ENCODE measurements at regions not wholly inside any gene's neighbourhood (a gene's known extent, or its start where the extent isn't known, plus 50 kb on each side); places are given as distances from the start of the nearest gene placed in this dataset.

- no peaks in the 10 kb centered on the region for H3K9me3 ChIP-seq (ENCODE audit: low read length)
Observed at GRCh38 chr3:54036543-54036942, 85.8 kb upstream of the CACNA2D3 start.

GRCh38 chr3:54034971-54035370 lies 87.4 kb upstream of the CACNA2D3 start:
- peaks cover 0 to 2% (median 0%) of the 10 kb centered on the region in 5 donors for H3K9me3 Mint-ChIP-seq
- Histone ChIP-seq H3K4me1 (ENCODE audit: insufficient read depth, low read length) (no peaks in the 10 kb centered on the region), H3K27ac (ENCODE audit: low read depth, low read length) (no peak overlapping the region), H3K36me3 (ENCODE audit: insufficient read depth, low read length) (no peaks in the 10 kb centered on the region), H3K4me3 (ENCODE audit: low read length) (no peak overlapping the region), H3K9me3 (ENCODE audit: low read length) (no peaks in the 10 kb centered on the region), H3K27me3 (ENCODE audit: insufficient read depth, low read length, poor library complexity, severe bottlenecking) (no peaks in the 10 kb centered on the region)
- DNase-seq: no peak
- H3K4me1 Mint-ChIP-seq: no peaks in the 10 kb centered on the region
- H3K4me3 Mint-ChIP-seq: no peak overlapping the region
- H3K27ac Mint-ChIP-seq: no peak overlapping the region
- peaks cover 1 to 4% of the 10 kb centered on the region in 2 donors for H3K27me3 Mint-ChIP-seq
- CTCF ChIA-PET: no interaction called here
- peaks cover 0 to 3% (median 0%) of the 10 kb centered on the region in 3 donors for H3K36me3 Mint-ChIP-seq
- POLR2A ChIA-PET: no interaction called here

More at GRCh38 chr3:54036543-54036942, 85.8 kb upstream of the CACNA2D3 start:
- ChIA-PET CTCF (no interaction called here), POLR2A (no interaction called here)
- H3K9me3 Mint-ChIP-seq: peaks cover 0 to 2% (median 0%) of the 10 kb centered on the region in 5 donors
- no peaks in the 10 kb centered on the region for H3K27me3 ChIP-seq (ENCODE audit: insufficient read depth, low read length, poor library complexity, severe bottlenecking)
- no peak overlapping the region for H3K27ac ChIP-seq (ENCODE audit: low read depth, low read length)
- H3K36me3 ChIP-seq (ENCODE audit: insufficient read depth, low read length): no peaks in the 10 kb centered on the region
- no peak overlapping the region for H3K4me3 ChIP-seq (ENCODE audit: low read length)
- H3K4me1 Mint-ChIP-seq: no peaks in the 10 kb centered on the region
- DNase-seq: no peak
- peaks cover 0 to 3% (median 0%) of the 10 kb centered on the region in 3 donors for H3K36me3 Mint-ChIP-seq
- H3K27ac Mint-ChIP-seq: no peak overlapping the region
- peaks cover 1 to 4% of the 10 kb centered on the region in 2 donors for H3K27me3 Mint-ChIP-seq
- no peak overlapping the region for H3K4me3 Mint-ChIP-seq
- H3K4me1 ChIP-seq (ENCODE audit: insufficient read depth, low read length): no peaks in the 10 kb centered on the region

- Mint-ChIP-seq H3K9me3 (peaks cover 0 to 2% (median 0%) of the 10 kb centered on the region in 5 donors), H3K27me3 (peaks cover 1 to 4% of the 10 kb centered on the region in 2 donors), H3K4me3 (no peak overlapping the region), H3K4me1 (no peaks in the 10 kb centered on the region), H3K27ac (no peak overlapping the region), H3K36me3 (peaks cover 0 to 3% (median 0%) of the 10 kb centered on the region in 3 donors)
- no peak overlapping the region for H3K4me3 ChIP-seq (ENCODE audit: low read length)
- no peaks in the 10 kb centered on the region for H3K9me3 ChIP-seq (ENCODE audit: low read length)
- CTCF ChIA-PET: no interaction called here
- no peak for DNase-seq
- no peak overlapping the region for H3K27ac ChIP-seq (ENCODE audit: low read depth, low read length)
- POLR2A ChIA-PET: no interaction called here
- H3K27me3 ChIP-seq (ENCODE audit: insufficient read depth, low read length, poor library complexity, severe bottlenecking): no peaks in the 10 kb centered on the region
- H3K4me1 ChIP-seq (ENCODE audit: insufficient read depth, low read length): no peaks in the 10 kb centered on the region
- H3K36me3 ChIP-seq (ENCODE audit: insufficient read depth, low read length): no peaks in the 10 kb centered on the region
Observed at GRCh38 chr3:54033761-54034160, 88.6 kb upstream of the CACNA2D3 start.

- DNase-seq: no peak
- Mint-ChIP-seq H3K4me3 (no peak overlapping the region), H3K4me1 (no peaks in the 10 kb centered on the region), H3K36me3 (peaks cover 0 to 3% (median 0%) of the 10 kb centered on the region in 3 donors), H3K27ac (no peak overlapping the region), H3K9me3 (peaks cover 0 to 2% (median 0%) of the 10 kb centered on the region in 5 donors), H3K27me3 (peaks cover 1 to 4% of the 10 kb centered on the region in 2 donors)
- Histone ChIP-seq H3K4me1 (ENCODE audit: insufficient read depth, low read length) (no peaks in the 10 kb centered on the region), H3K27me3 (ENCODE audit: insufficient read depth, low read length, poor library complexity, severe bottlenecking) (no peaks in the 10 kb centered on the region), H3K36me3 (ENCODE audit: insufficient read depth, low read length) (no peaks in the 10 kb centered on the region), H3K4me3 (ENCODE audit: low read length) (no peak overlapping the region), H3K27ac (ENCODE audit: low read depth, low read length) (no peak overlapping the region), H3K9me3 (ENCODE audit: low read length) (no peaks in the 10 kb centered on the region)
- ChIA-PET POLR2A (no interaction called here), CTCF (no interaction called here)
Observed at GRCh38 chr3:54032598-54032997, 89.8 kb upstream of the CACNA2D3 start.

- H3K27me3 ChIP-seq (ENCODE audit: insufficient read depth, low read length, poor library complexity, severe bottlenecking): no peaks in the 10 kb centered on the region
- Mint-ChIP-seq H3K9me3 (no peaks in the 10 kb centered on the region), H3K4me1 (no peaks in the 10 kb centered on the region), H3K27me3 (peaks cover 0 to 4% of the 10 kb centered on the region in 2 donors), H3K36me3 (no peaks in the 10 kb centered on the region), H3K27ac (no peak overlapping the region), H3K4me3 (no peak overlapping the region)
- CTCF ChIA-PET: interaction anchor here (0.8 kb wide), 1 partner anchor 29 kb away, joined by 3 read pairs; no protein-coding TSS in a partner anchor
- H3K4me3 ChIP-seq (ENCODE audit: low read length): no peak overlapping the region
- H3K27ac ChIP-seq (ENCODE audit: low read depth, low read length): no peak overlapping the region
- no peaks in the 10 kb centered on the region for H3K4me1 ChIP-seq (ENCODE audit: insufficient read depth, low read length)
- POLR2A ChIA-PET: no interaction called here
- H3K36me3 ChIP-seq (ENCODE audit: insufficient read depth, low read length): no peaks in the 10 kb centered on the region
- DNase-seq: no peak
- no peaks in the 10 kb centered on the region for H3K9me3 ChIP-seq (ENCODE audit: low read length)
Observed at GRCh38 chr3:54028372-54028771, 94.0 kb upstream of the CACNA2D3 start.

- Mint-ChIP-seq H3K27me3 (peaks cover 0 to 4% of the 10 kb centered on the region in 2 donors), H3K4me3 (no peak overlapping the region), H3K9me3 (no peaks in the 10 kb centered on the region), H3K36me3 (no peaks in the 10 kb centered on the region), H3K4me1 (no peaks in the 10 kb centered on the region), H3K27ac (no peak overlapping the region)
- H3K9me3 ChIP-seq (ENCODE audit: low read length): no peaks in the 10 kb centered on the region
- POLR2A ChIA-PET: no interaction called here
- CTCF ChIA-PET: no interaction called here
- no peaks in the 10 kb centered on the region for H3K36me3 ChIP-seq (ENCODE audit: insufficient read depth, low read length)
- H3K27ac ChIP-seq (ENCODE audit: low read depth, low read length): no peak overlapping the region
- no peaks in the 10 kb centered on the region for H3K4me1 ChIP-seq (ENCODE audit: insufficient read depth, low read length)
- no peaks in the 10 kb centered on the region for H3K27me3 ChIP-seq (ENCODE audit: insufficient read depth, low read length, poor library complexity, severe bottlenecking)
- no peak overlapping the region for H3K4me3 ChIP-seq (ENCODE audit: low read length)
- no peak for DNase-seq
Observed at GRCh38 chr3:54026543-54026942, 95.8 kb upstream of the CACNA2D3 start.

- POLR2A ChIA-PET: no interaction called here
- DNase-seq: no peak
- H3K9me3 ChIP-seq (ENCODE audit: low read length): no peaks in the 10 kb centered on the region
- H3K4me3 ChIP-seq (ENCODE audit: low read length): no peak overlapping the region
- no peak overlapping the region for H3K27ac ChIP-seq (ENCODE audit: low read depth, low read length)
- Mint-ChIP-seq H3K4me1 (no peaks in the 10 kb centered on the region), H3K4me3 (no peak overlapping the region), H3K9me3 (peaks cover 0 to 14% (median 8%) of the 10 kb centered on the region in 5 donors), H3K36me3 (no peaks in the 10 kb centered on the region), H3K27ac (no peak overlapping the region), H3K27me3 (peaks cover 2 to 3% of the 10 kb centered on the region in 2 donors)
- no peaks in the 10 kb centered on the region for H3K4me1 ChIP-seq (ENCODE audit: insufficient read depth, low read length)
- no peaks in the 10 kb centered on the region for H3K36me3 ChIP-seq (ENCODE audit: insufficient read depth, low read length)
- CTCF ChIA-PET: no interaction called here
- no peaks in the 10 kb centered on the region for H3K27me3 ChIP-seq (ENCODE audit: insufficient read depth, low read length, poor library complexity, severe bottlenecking)
Observed at GRCh38 chr3:54021071-54021470, 101.3 kb upstream of the CACNA2D3 start.

- Mint-ChIP-seq H3K36me3 (no peaks in the 10 kb centered on the region), H3K27me3 (peaks cover 2 to 4% of the 10 kb centered on the region in 2 donors), H3K9me3 (peaks cover 0 to 14% (median 9%) of the 10 kb centered on the region in 5 donors), H3K4me1 (no peaks in the 10 kb centered on the region), H3K4me3 (no peak overlapping the region), H3K27ac (no peak overlapping the region)
- ChIA-PET CTCF (no interaction called here), POLR2A (no interaction called here)
- H3K4me3 ChIP-seq (ENCODE audit: low read length): no peak overlapping the region
- H3K4me1 ChIP-seq (ENCODE audit: insufficient read depth, low read length): no peaks in the 10 kb centered on the region
- H3K36me3 ChIP-seq (ENCODE audit: insufficient read depth, low read length): no peaks in the 10 kb centered on the region
- no peaks in the 10 kb centered on the region for H3K9me3 ChIP-seq (ENCODE audit: low read length)
- no peak for DNase-seq
- H3K27ac ChIP-seq (ENCODE audit: low read depth, low read length): no peak overlapping the region
- no peaks in the 10 kb centered on the region for H3K27me3 ChIP-seq (ENCODE audit: insufficient read depth, low read length, poor library complexity, severe bottlenecking)
Observed at GRCh38 chr3:54020436-54020835, 101.9 kb upstream of the CACNA2D3 start.

- Mint-ChIP-seq H3K4me1 (no peaks in the 10 kb centered on the region), H3K36me3 (no peaks in the 10 kb centered on the region), H3K9me3 (peaks cover 4 to 11% (median 5%) of the 10 kb centered on the region in 5 donors), H3K27me3 (peaks cover 6 to 9% of the 10 kb centered on the region in 2 donors), H3K27ac (no peak overlapping the region), H3K4me3 (no peak overlapping the region)
- no peak overlapping the region for H3K27ac ChIP-seq (ENCODE audit: low read depth, low read length)
- no peak for DNase-seq
- no peaks in the 10 kb centered on the region for H3K9me3 ChIP-seq (ENCODE audit: low read length)
- H3K4me3 ChIP-seq (ENCODE audit: low read length): no peak overlapping the region
- no peaks in the 10 kb centered on the region for H3K36me3 ChIP-seq (ENCODE audit: insufficient read depth, low read length)
- ChIA-PET CTCF (no interaction called here), POLR2A (no interaction called here)
- no peaks in the 10 kb centered on the region for H3K4me1 ChIP-seq (ENCODE audit: insufficient read depth, low read length)
- no peaks in the 10 kb centered on the region for H3K27me3 ChIP-seq (ENCODE audit: insufficient read depth, low read length, poor library complexity, severe bottlenecking)
Observed at GRCh38 chr3:54014067-54014466, 108.3 kb upstream of the CACNA2D3 start.
